ENCODE measurements at regions not wholly inside any gene's neighbourhood (a gene's known extent, or its start where the extent isn't known, plus 50 kb on each side); places are given as distances from the start of the nearest gene placed in this dataset.

GRCh38 chr7:155984028-155984580, 171.8 kb upstream of the SHH start:
- no peak for TF ChIP-seq CTCF (IDR thresholded peaks at IDR 0.05)
- TF ChIP-seq POLR2A (IDR thresholded peaks at IDR 0.05), result no peak
- no peak for TF ChIP-seq POLR2AphosphoS5 (IDR thresholded peaks at IDR 0.05)
